ENCODE measurements at regions not wholly inside any gene's neighbourhood (a gene's known extent, or its start where the extent isn't known, plus 50 kb on each side); places are given as distances from the start of the nearest gene placed in this dataset.
"Not testable (repeated sequence)": the region's sequence is repeated elsewhere in the genome, so short reads cannot be mapped to it uniquely, and the experiment has no call there.

GRCh38 chr2:138066139-138066806 is 102.0 kb downstream of the HNMT start:
- DNase-seq = no peak

- DNase-seq = no peak
Measured at GRCh38 chr2:138066841-138067240, 102.6 kb downstream of the HNMT start.

- not testable (repeated sequence) for DNase-seq
Measured at GRCh38 chr2:138068669-138069068, 104.4 kb downstream of the HNMT start.

- not testable (repeated sequence) for DNase-seq
Measured at GRCh38 chr2:138071042-138071719, 106.9 kb downstream of the HNMT start.

GRCh38 chr2:138071720-138072719 is 107.7 kb downstream of the HNMT start:
- peak; percentile 17 for DNase-seq

GRCh38 chr2:138078153-138078552 is 113.9 kb downstream of the HNMT start:
- no peak for DNase-seq

- no peak for DNase-seq
Measured at GRCh38 chr2:138079976-138080375, 115.7 kb downstream of the HNMT start.

- DNase-seq = no peak
Measured at GRCh38 chr2:138081225-138082073, 117.2 kb downstream of the HNMT start.

GRCh38 chr2:138084206-138084605 is 119.9 kb downstream of the HNMT start:
- DNase-seq = no peak

GRCh38 chr2:138085441-138085840 is 121.2 kb downstream of the HNMT start:
- DNase-seq = not testable (repeated sequence)

GRCh38 chr2:138086576-138086975 is 122.3 kb downstream of the HNMT start:
- no peak for DNase-seq

- DNase-seq = peak; percentile 89
Measured at GRCh38 chr2:138087751-138088593, 123.7 kb downstream of the HNMT start.

GRCh38 chr2:138090330-138090729 is 126.1 kb downstream of the HNMT start:
- peak; percentile 1 for DNase-seq

GRCh38 chr2:138093455-138093854 is 129.2 kb downstream of the HNMT start:
- DNase-seq = no peak

- no peak for DNase-seq
Measured at GRCh38 chr2:138094031-138094430, 129.8 kb downstream of the HNMT start.

GRCh38 chr2:138095336-138095735 is 131.1 kb downstream of the HNMT start:
- DNase-seq = no peak

- DNase-seq = not testable (repeated sequence)
Measured at GRCh38 chr2:138099288-138099687, 135.0 kb downstream of the HNMT start.

GRCh38 chr2:138101718-138102117 is 137.4 kb downstream of the HNMT start:
- no peak for DNase-seq

GRCh38 chr2:138102664-138103063 is 138.4 kb downstream of the HNMT start:
- DNase-seq = no peak

- no peak for DNase-seq
Measured at GRCh38 chr2:138103156-138103555, 138.9 kb downstream of the HNMT start.

- DNase-seq = no peak
Measured at GRCh38 chr2:138104071-138104470, 139.8 kb downstream of the HNMT start.

All from COR-L47 (cell line).